Smooth muscle cell (in vitro differentiated cells): ENCODE measurements at regions not wholly inside any gene's neighbourhood (a gene's known extent, or its start where the extent isn't known, plus 50 kb on each side); places are given as distances from the start of the nearest gene placed in this dataset.

Experiments
- DNase-seq: peaks from one replicate; lab custom pipeline; 2025; ENCODE audit not compliant: unreplicated experiment; lab: John Stamatoyannopoulos, UW
- H2AFZ ChIP-seq: fragments of 200-600 bp; sonication (generic); 2 replicates; pipeline ENCODE4 v1.6.0; 2016; ENCODE audit warnings: antibody characterized with exemption, low read depth, mild to moderate bottlenecking
- H3F3A ChIP-seq: fragments of 200-600 bp; sonication (generic); 2 replicates; pipeline ENCODE4 v1.6.0; 2017; ENCODE audit warnings: antibody characterized with exemption, low read depth
- H3K27ac ChIP-seq: fragments of 200-600 bp; sonication (generic); 2 replicates; pipeline ENCODE4 v1.5.1; 2016; ENCODE audit warnings: low read depth, mild to moderate bottlenecking
- H3K27me3 ChIP-seq: fragments of 200-600 bp; sonication (generic); 2 replicates; pipeline ENCODE4 v1.6.1; 2016; ENCODE audit warnings: low read depth, mild to moderate bottlenecking
- H3K36me3 ChIP-seq: fragments of 200-600 bp; sonication (generic); 2 replicates; pipeline ENCODE4 v1.5.1; 2016; ENCODE audit warnings: low read depth
- H3K4me1 ChIP-seq: fragments of 200-600 bp; sonication (generic); 2 replicates; pipeline ENCODE4 v1.5.1; 2016; ENCODE audit warnings: low read depth
- H3K4me2 ChIP-seq: fragments of 200-600 bp; sonication (generic); 2 replicates; pipeline ENCODE4 v1.6.0; 2016; ENCODE audit warnings: mild to moderate bottlenecking
- H3K4me3 ChIP-seq: fragments of 200-600 bp; sonication (generic); 2 replicates; pipeline ENCODE4 v1.5.1; 2016; ENCODE audit warnings: mild to moderate bottlenecking
- H3K79me2 ChIP-seq: fragments of 200-600 bp; sonication (generic); 2 replicates; pipeline ENCODE4 v1.6.0; 2016; ENCODE audit warnings: low read depth, mild to moderate bottlenecking
- H3K9ac ChIP-seq: fragments of 200-600 bp; sonication (generic); 2 replicates; pipeline ENCODE4 v1.6.0; 2016; ENCODE audit warnings: low read depth
- H3K9me3 ChIP-seq: fragments of 200-600 bp; sonication (generic); replicated peaks from 2 replicates; pipeline ENCODE4 v1.5.1; 2016; ENCODE audit warnings: low read depth
- H4K20me1 ChIP-seq: fragments of 200-600 bp; sonication (generic); 2 replicates; pipeline ENCODE4 v1.6.0; 2016; ENCODE audit warnings: low read depth
- CTCF ChIP-seq: fragments of 200-600 bp; sonication (generic); IDR thresholded peaks from 2 replicates; pipeline ENCODE4 v1.5.1; 2017; ENCODE audit warnings: borderline replicate concordance, mild to moderate bottlenecking, antibody characterized with exemption; ENCODE audit not compliant: insufficient read depth, poor library complexity, severe bottlenecking
- WGBS: methylation state at CpG from one replicate; pipeline ENCODE4 v1.1.7; 2016; ENCODE audit warnings: low lambda C conversion rate; 5-methylcytosine and 5-hydroxymethylcytosine counted together

- H3K4me2 ChIP-seq: no peak overlapping the region
- H2AFZ ChIP-seq: no peak overlapping the region
- H3K27me3 ChIP-seq: no peaks in the 10 kb centered on the region
- peaks cover 4% of the 10 kb centered on the region for H3F3A ChIP-seq
- no peaks in the 10 kb centered on the region for H3K4me1 ChIP-seq
- no peak overlapping the region for H3K4me3 ChIP-seq
- TF ChIP-seq CTCF: no peak
- 88% methylated on average over 3 of the region's 4 CpGs for WGBS
- DNase-seq: no peak
- H3K9ac ChIP-seq: no peak overlapping the region
- H3K36me3 ChIP-seq: no peaks in the 10 kb centered on the region
- H4K20me1 ChIP-seq: no peaks in the 10 kb centered on the region
- no peak overlapping the region for H3K27ac ChIP-seq
- H3K9me3 ChIP-seq: no peaks in the 10 kb centered on the region
- no peaks in the 10 kb centered on the region for H3K79me2 ChIP-seq
Observed at GRCh38 chr12:115799610-115800009, 477.9 kb downstream of the MED13L start.

DNA sequence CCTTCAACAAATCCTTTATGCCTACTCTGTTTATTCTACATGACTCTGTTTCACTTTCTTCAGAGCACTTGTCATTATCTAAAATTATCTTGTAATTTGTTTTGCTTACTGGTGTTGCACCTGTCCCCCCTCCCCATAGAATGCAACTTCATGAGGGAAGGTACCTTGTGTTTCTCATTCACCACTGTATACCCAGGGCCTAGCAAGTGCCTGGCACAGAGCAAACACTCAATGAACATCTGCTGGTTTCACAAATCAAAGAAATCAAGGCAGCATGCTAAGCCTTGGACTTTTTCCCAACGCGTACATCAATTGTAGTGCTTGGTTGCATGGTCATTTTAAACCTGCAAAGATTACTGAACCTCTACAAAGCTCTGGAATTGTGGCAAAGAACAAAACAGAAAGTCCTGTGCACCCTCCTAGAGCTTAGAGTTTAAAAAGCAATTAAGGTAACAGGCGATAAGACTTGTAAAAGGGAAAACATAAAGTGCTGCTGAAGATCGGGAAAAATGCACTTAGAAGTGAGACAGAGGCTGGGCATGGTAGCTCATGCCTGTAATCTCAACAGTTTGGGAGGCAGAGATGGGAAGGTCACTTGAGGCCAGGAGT, 479.1 kb downstream of the MED13L start:
- Histone ChIP-seq H2AFZ (no peak overlapping the region), H3K4me2 (no peak overlapping the region), H3K27ac (no peak overlapping the region), H4K20me1 (no peaks in the 10 kb centered on the region), H3K9ac (no peak overlapping the region), H3K9me3 (no peaks in the 10 kb centered on the region), H3F3A (peaks cover 4% of the 10 kb centered on the region), H3K27me3 (no peaks in the 10 kb centered on the region), H3K4me3 (no peak overlapping the region), H3K79me2 (no peaks in the 10 kb centered on the region), H3K36me3 (no peaks in the 10 kb centered on the region), H3K4me1 (no peaks in the 10 kb centered on the region)
- 27% methylated on average over 4 of the region's 4 CpGs for WGBS
- DNase-seq: no peak
- TF ChIP-seq CTCF: no peak

DNA sequence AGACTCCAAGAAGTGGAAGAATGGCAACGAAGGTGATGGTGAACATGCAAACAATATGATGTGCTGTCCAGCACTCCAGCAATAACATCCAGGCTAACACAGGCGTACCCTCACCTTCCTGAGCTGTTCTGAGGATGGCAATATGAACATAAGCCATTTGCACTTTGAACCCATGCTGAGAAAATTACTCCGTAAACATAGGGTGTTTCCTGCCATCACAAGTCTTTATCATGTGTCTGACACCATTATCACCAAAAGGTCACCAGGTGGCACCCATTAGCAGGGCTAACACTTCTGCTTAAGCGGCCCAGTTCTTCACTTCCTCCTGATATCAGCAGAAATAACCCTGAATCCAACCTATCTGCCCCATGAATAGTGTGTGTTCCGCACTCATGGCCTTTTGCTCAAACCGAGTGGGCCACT, 482.8 kb downstream of the MED13L start:
- Histone ChIP-seq H3K27ac (no peak overlapping the region), H3K27me3 (no peaks in the 10 kb centered on the region), H3K9me3 (no peaks in the 10 kb centered on the region), H3K36me3 (no peaks in the 10 kb centered on the region), H3K4me3 (no peak overlapping the region), H2AFZ (no peak overlapping the region), H3F3A (peaks cover 10% of the 10 kb centered on the region), H3K9ac (no peak overlapping the region), H3K4me1 (no peaks in the 10 kb centered on the region), H3K79me2 (no peaks in the 10 kb centered on the region), H3K4me2 (no peak overlapping the region), H4K20me1 (no peaks in the 10 kb centered on the region)
- DNase-seq: no peak
- 75% methylated on average over 6 of the region's 6 CpGs for WGBS
- TF ChIP-seq CTCF: no peak

DNA sequence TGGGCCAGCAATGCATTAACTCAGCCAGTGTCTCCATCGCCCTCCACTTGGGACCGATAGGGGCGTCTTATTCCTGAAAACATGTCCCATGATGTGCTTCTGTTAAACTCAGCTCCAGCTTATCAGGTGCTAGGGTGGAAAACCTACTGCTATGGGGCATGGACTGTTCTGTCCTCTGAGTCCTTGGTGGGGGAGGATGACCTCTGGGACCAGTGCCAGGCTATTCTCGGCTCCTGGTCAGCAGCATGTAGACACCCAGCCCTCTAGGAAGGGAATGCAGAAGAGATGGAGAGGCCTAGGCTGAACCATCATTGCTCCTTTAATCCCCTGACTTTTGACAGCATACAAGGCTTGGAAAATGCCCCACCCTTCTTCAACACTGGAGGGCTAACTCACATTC, 486.2 kb downstream of the MED13L start:
- no peak for TF ChIP-seq CTCF
- WGBS: 78% methylated on average over 4 of the region's 4 CpGs
- Histone ChIP-seq H3K9me3 (no peaks in the 10 kb centered on the region), H3K36me3 (no peaks in the 10 kb centered on the region), H3K79me2 (no peaks in the 10 kb centered on the region), H2AFZ (no peak overlapping the region), H3K27me3 (no peaks in the 10 kb centered on the region), H3K4me3 (no peak overlapping the region), H3K4me1 (no peaks in the 10 kb centered on the region), H3K27ac (no peak overlapping the region), H3K4me2 (no peak overlapping the region), H3K9ac (no peak overlapping the region), H4K20me1 (no peaks in the 10 kb centered on the region), H3F3A (peaks cover 7% of the 10 kb centered on the region)
- no peak for DNase-seq
